ENCODE measurements at regions not wholly inside any gene's neighbourhood (a gene's known extent, or its start where the extent isn't known, plus 50 kb on each side); places are given as distances from the start of the nearest gene placed in this dataset.

GRCh38 chr2:166716968-166717367, 171.3 kb upstream of the XIRP2 start:
- TF ChIP-seq CTCF (IDR thresholded peaks at IDR 0.05): no peak
- no peak for TF ChIP-seq POLR2A (IDR thresholded peaks at IDR 0.05)
